HG02884 (cell line): ENCODE measurements at regions not wholly inside any gene's neighbourhood (a gene's known extent, or its start where the extent isn't known, plus 50 kb on each side); places are given as distances from the start of the nearest gene placed in this dataset.
"Not testable (repeated sequence)": the region's sequence is repeated elsewhere in the genome, so short reads cannot be mapped to it uniquely, and the experiment has no call there.

Experiments
- ATAC-seq: cut with Tn5 transposase; IDR thresholded peaks from one replicate; pipeline ENCODE4 v1.9.1; 2021; ENCODE audit warnings: mild to moderate bottlenecking, moderate library complexity; ENCODE audit not compliant: unreplicated experiment

GRCh38 chr3:106333911-106334618 lies 465.3 kb upstream of the CBLB start:
- no peak for ATAC-seq

- ATAC-seq: no peak
Measured at GRCh38 chr3:106336619-106337018, 467.8 kb upstream of the CBLB start.

- no peak for ATAC-seq
Measured at GRCh38 chr3:106337116-106337515, 468.3 kb upstream of the CBLB start.

- ATAC-seq: no peak
Measured at GRCh38 chr3:106338582-106339214, 469.9 kb upstream of the CBLB start.

- no peak for ATAC-seq
Measured at GRCh38 chr3:106339551-106339950, 470.7 kb upstream of the CBLB start.

- no peak for ATAC-seq
Measured at GRCh38 chr3:106341087-106341486, 472.3 kb upstream of the CBLB start.

GRCh38 chr3:106341586-106342162 lies 472.9 kb upstream of the CBLB start:
- no peak for ATAC-seq

GRCh38 chr3:106342386-106342785 lies 473.6 kb upstream of the CBLB start:
- ATAC-seq: no peak

GRCh38 chr3:106343811-106344210 lies 475.0 kb upstream of the CBLB start:
- no peak for ATAC-seq

- no peak for ATAC-seq
Measured at GRCh38 chr3:106345353-106346027, 476.7 kb upstream of the CBLB start.

GRCh38 chr3:106347350-106347749 lies 478.5 kb upstream of the CBLB start:
- ATAC-seq: no peak

- ATAC-seq: no peak
Measured at GRCh38 chr3:106348139-106348690, 479.4 kb upstream of the CBLB start.

GRCh38 chr3:106349191-106349881 lies 480.5 kb upstream of the CBLB start:
- ATAC-seq: no peak

- ATAC-seq: no peak
Measured at GRCh38 chr3:106355873-106356272, 487.1 kb upstream of the CBLB start.

GRCh38 chr3:106359692-106360091 lies 490.9 kb upstream of the CBLB start:
- ATAC-seq: no peak

- ATAC-seq: not testable (repeated sequence)
Measured at GRCh38 chr3:106360901-106361300, 492.1 kb upstream of the CBLB start.

GRCh38 chr3:106364477-106364876 lies 495.7 kb upstream of the CBLB start:
- ATAC-seq: no peak

GRCh38 chr3:106365061-106365691 lies 496.4 kb upstream of the CBLB start:
- no peak for ATAC-seq

- no peak for ATAC-seq
Measured at GRCh38 chr3:106366352-106366751, 497.5 kb upstream of the CBLB start.

GRCh38 chr3:106367496-106367895 lies 498.7 kb upstream of the CBLB start:
- ATAC-seq: no peak
